ENCODE measurements at regions not wholly inside any gene's neighbourhood (a gene's known extent, or its start where the extent isn't known, plus 50 kb on each side); places are given as distances from the start of the nearest gene placed in this dataset.
"Not testable (repeated sequence)": the region's sequence is repeated elsewhere in the genome, so short reads cannot be mapped to it uniquely, and the experiment has no call there.

DNA sequence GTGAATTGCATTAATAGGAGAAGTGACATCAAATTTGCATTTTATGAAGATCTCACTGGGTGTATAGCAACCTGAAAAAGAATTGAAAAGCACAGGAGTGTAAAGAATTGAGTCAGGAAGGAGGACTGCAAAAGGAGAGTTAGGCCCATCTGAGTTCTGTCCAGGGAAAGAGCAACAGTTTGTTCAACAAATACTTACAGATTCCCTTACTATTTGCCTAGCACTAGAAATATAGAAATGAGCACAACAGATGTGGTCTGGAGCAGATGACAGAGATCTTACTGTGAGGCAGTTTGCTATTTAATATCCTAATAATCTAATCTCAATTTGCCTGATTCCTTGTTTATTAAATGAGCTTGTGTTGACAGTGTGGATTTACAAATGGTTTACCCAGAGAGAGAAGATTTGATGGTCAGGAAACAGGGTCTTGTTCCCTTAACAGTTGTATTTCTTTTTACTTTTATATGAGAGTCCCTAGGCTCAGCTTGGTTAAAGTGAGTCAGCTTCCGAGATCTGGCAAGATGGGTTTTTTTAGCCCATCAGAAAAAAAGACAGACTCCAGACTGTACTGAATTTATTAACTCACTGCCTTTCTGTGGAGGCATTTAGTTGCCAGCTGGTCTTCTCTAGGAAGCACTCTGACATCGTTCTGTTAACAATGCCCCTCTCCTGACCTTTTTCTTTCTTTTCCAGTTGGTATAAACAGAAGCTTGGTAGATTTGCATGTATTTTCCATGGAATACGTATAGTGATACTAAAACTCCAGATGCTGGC lies 229.7 kb downstream of the TTC6 start:
- H3K27ac Mint-ChIP-seq (ENCODE audit: unreplicated experiment), result no peak overlapping the region
- TF ChIP-seq, protein P1, sequence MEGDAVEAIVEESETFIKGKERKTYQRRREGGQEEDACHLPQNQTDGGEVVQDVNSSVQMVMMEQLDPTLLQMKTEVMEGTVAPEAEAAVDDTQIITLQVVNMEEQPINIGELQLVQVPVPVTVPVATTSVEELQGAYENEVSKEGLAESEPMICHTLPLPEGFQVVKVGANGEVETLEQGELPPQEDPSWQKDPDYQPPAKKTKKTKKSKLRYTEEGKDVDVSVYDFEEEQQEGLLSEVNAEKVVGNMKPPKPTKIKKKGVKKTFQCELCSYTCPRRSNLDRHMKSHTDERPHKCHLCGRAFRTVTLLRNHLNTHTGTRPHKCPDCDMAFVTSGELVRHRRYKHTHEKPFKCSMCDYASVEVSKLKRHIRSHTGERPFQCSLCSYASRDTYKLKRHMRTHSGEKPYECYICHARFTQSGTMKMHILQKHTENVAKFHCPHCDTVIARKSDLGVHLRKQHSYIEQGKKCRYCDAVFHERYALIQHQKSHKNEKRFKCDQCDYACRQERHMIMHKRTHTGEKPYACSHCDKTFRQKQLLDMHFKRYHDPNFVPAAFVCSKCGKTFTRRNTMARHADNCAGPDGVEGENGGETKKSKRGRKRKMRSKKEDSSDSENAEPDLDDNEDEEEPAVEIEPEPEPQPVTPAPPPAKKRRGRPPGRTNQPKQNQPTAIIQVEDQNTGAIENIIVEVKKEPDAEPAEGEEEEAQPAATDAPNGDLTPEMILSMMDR (IDR thresholded peaks at IDR 0.05; ENCODE audit: unreplicated experiment), result no peak
- intact Hi-C loops (cut with micrococcal nuclease; ENCODE audit: unreplicated experiment), result no loop called here
- H3K9me3 Mint-ChIP-seq (ENCODE audit: low read depth, unreplicated experiment), result no peaks in the 10 kb centered on the region
- H3K4me3 Mint-ChIP-seq (ENCODE audit: low read depth, unreplicated experiment), result no peak overlapping the region
- CTCF ChIA-PET, result no interaction called here
- no peaks in the 10 kb centered on the region for H3K27me3 Mint-ChIP-seq (ENCODE audit: unreplicated experiment)
- H3K36me3 Mint-ChIP-seq (ENCODE audit: insufficient read depth, unreplicated experiment), result no peaks in the 10 kb centered on the region
- no TSS peak for BruUV-seq (replicated peaks)
- H3K4me1 Mint-ChIP-seq (ENCODE audit: low read depth, unreplicated experiment), result peaks cover 12% of the 10 kb centered on the region
- DNase-seq, result no peak

DNA sequence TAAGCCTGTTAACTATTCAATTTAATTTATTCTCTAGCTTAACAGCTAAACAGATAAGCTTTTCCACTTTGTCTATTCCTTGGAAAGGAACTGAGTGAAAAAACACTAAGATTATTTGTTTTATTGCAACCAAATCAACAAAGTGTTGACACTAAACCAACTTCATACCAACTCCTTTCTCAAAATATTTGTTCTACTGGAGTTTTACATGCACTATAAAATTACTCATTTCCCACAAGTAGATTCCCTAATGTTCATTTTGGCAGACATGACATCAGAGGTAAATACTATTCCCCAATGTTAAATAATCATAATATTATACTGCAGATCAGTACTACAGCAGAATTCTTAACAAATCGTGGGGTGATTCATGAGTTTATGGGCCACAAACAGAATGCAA lies 231.4 kb downstream of the TTC6 start:
- Mint-ChIP-seq H3K27ac (ENCODE audit: unreplicated experiment) (no peak overlapping the region), H3K27me3 (ENCODE audit: unreplicated experiment) (no peaks in the 10 kb centered on the region), H3K9me3 (ENCODE audit: low read depth, unreplicated experiment) (no peaks in the 10 kb centered on the region), H3K4me3 (ENCODE audit: low read depth, unreplicated experiment) (no peak overlapping the region), H3K36me3 (ENCODE audit: insufficient read depth, unreplicated experiment) (no peaks in the 10 kb centered on the region), H3K4me1 (ENCODE audit: low read depth, unreplicated experiment) (no peaks in the 10 kb centered on the region)
- no TSS peak for BruUV-seq (replicated peaks)
- no peak for DNase-seq
- TF ChIP-seq, protein P1 (IDR thresholded peaks at IDR 0.05; ENCODE audit: unreplicated experiment), result no peak
- intact Hi-C loops (cut with micrococcal nuclease; ENCODE audit: unreplicated experiment), result no loop called here
- CTCF ChIA-PET, result no interaction called here

DNA sequence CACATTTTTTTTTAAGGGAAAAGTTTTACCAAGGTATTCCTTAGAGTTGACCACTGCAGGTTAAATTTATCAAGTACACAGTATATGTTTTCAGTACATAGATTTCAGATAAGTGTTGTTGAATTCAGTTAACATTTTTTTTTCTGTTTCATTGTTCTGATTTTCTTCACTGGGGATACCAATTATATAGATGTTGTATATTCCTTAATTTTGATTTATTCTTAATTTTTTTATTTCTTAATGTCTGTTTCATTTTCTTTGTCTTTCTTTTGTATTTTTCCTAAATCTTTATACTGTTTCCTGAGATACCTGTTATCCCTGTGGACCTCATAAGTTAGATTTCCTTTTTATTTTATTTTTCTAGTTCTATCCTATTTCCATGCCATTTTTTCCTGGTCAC lies 234.8 kb downstream of the TTC6 start:
- no peak for DNase-seq
- H3K27ac Mint-ChIP-seq (ENCODE audit: unreplicated experiment), result no peak overlapping the region
- no peaks in the 10 kb centered on the region for H3K36me3 Mint-ChIP-seq (ENCODE audit: insufficient read depth, unreplicated experiment)
- BruUV-seq (replicated peaks), result no TSS peak
- TF ChIP-seq, protein P1 (IDR thresholded peaks at IDR 0.05; ENCODE audit: unreplicated experiment), result no peak
- no peaks in the 10 kb centered on the region for H3K27me3 Mint-ChIP-seq (ENCODE audit: unreplicated experiment)
- no peak overlapping the region for H3K4me3 Mint-ChIP-seq (ENCODE audit: low read depth, unreplicated experiment)
- CTCF ChIA-PET, result no interaction called here
- no peaks in the 10 kb centered on the region for H3K9me3 Mint-ChIP-seq (ENCODE audit: low read depth, unreplicated experiment)
- no peaks in the 10 kb centered on the region for H3K4me1 Mint-ChIP-seq (ENCODE audit: low read depth, unreplicated experiment)
- intact Hi-C loops (cut with micrococcal nuclease; ENCODE audit: unreplicated experiment), result no loop called here

DNA sequence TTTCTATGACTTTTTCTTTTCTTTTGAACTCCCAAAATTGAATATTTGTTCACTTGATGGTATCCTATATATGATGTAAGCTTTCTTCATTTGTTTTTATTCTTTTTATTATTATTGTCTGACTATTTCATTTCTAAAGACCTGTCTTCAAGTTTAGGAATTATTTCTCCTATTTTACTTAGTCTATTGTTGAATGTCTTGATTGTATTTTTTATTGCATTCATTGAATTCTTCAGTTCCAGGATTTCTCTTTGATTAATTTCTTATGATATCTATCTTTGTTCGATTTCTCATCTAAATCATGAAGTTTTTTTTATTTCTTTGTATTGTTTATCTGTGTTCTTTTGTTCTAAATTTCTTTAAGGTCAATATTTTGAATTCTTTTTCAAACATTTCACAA lies 238.8 kb downstream of the TTC6 start:
- Mint-ChIP-seq H3K9me3 (ENCODE audit: low read depth, unreplicated experiment) (no peaks in the 10 kb centered on the region), H3K4me1 (ENCODE audit: low read depth, unreplicated experiment) (no peaks in the 10 kb centered on the region), H3K36me3 (ENCODE audit: insufficient read depth, unreplicated experiment) (no peaks in the 10 kb centered on the region), H3K27ac (ENCODE audit: unreplicated experiment) (no peak overlapping the region), H3K4me3 (ENCODE audit: low read depth, unreplicated experiment) (no peak overlapping the region), H3K27me3 (ENCODE audit: unreplicated experiment) (no peaks in the 10 kb centered on the region)
- CTCF ChIA-PET, result no interaction called here
- intact Hi-C loops (cut with micrococcal nuclease; ENCODE audit: unreplicated experiment), result no loop called here
- no peak for DNase-seq
- no TSS peak for BruUV-seq (replicated peaks)
- TF ChIP-seq, protein P1 (IDR thresholded peaks at IDR 0.05; ENCODE audit: unreplicated experiment), result no peak

DNA sequence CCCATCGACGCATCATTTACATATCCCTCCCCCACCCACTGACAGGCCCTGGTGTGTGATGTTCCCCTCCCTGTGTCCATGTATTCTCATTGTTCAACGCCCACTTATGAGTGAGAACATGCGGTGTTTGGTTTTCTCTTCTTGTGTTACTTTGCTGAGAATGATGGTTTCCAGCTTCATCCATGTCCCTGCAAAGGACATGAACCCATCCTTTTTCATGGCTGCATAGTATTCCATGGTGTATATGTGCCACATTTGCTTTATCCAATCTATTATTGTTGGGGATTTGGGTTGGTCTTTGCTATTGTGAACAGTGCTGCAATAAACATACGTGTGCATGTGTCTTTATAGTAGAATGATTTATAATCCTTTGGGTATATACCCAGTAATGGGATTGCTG lies 243.3 kb downstream of the TTC6 start:
- intact Hi-C loops (cut with micrococcal nuclease; ENCODE audit: unreplicated experiment); H3K4me3 Mint-ChIP-seq (ENCODE audit: low read depth, unreplicated experiment); CTCF ChIA-PET; H3K27me3 Mint-ChIP-seq (ENCODE audit: unreplicated experiment); H3K27ac Mint-ChIP-seq (ENCODE audit: unreplicated experiment); H3K36me3 Mint-ChIP-seq (ENCODE audit: insufficient read depth, unreplicated experiment); H3K9me3 Mint-ChIP-seq (ENCODE audit: low read depth, unreplicated experiment); BruUV-seq (replicated peaks); H3K4me1 Mint-ChIP-seq (ENCODE audit: low read depth, unreplicated experiment); DNase-seq: not testable (repeated sequence)

DNA sequence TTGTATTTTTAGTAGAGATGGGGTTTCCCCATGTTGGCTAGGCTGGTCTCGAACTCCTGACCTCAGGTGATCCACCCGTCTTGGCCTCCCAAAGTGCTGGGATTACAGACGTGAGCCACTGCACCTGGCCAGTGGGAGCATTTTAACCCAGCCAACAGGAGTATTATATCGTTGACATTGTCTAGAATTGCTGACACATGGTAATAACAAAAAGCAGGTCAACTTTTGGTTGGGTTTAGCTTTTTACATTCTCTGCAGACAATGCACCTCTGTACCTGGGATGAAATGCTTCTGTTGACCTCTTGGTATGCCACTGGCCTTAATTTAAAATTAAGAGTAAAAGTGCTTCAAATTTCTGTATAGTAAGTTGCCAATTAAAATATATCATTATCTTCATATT lies 245.6 kb downstream of the TTC6 start:
- H3K4me3 Mint-ChIP-seq (ENCODE audit: low read depth, unreplicated experiment); CTCF ChIA-PET; intact Hi-C loops (cut with micrococcal nuclease; ENCODE audit: unreplicated experiment); H3K4me1 Mint-ChIP-seq (ENCODE audit: low read depth, unreplicated experiment); H3K9me3 Mint-ChIP-seq (ENCODE audit: low read depth, unreplicated experiment); H3K27ac Mint-ChIP-seq (ENCODE audit: unreplicated experiment); BruUV-seq (replicated peaks); H3K36me3 Mint-ChIP-seq (ENCODE audit: insufficient read depth, unreplicated experiment); DNase-seq; H3K27me3 Mint-ChIP-seq (ENCODE audit: unreplicated experiment): not testable (repeated sequence)

All from Calu3 (cell line).